ENCODE measurements at regions not wholly inside any gene's neighbourhood (a gene's known extent, or its start where the extent isn't known, plus 50 kb on each side); places are given as distances from the start of the nearest gene placed in this dataset.

GRCh38 chr4:112896609-112897190 lies 152.8 kb upstream of the ANK2 start:
- DNase-seq: no peak

- DNase-seq: no peak
Measured at GRCh38 chr4:112897543-112897942, 151.9 kb upstream of the ANK2 start.

GRCh38 chr4:112898357-112899141 lies 150.9 kb upstream of the ANK2 start:
- DNase-seq: no peak

GRCh38 chr4:112900416-112900815 lies 149.0 kb upstream of the ANK2 start:
- no peak for DNase-seq

- no peak for DNase-seq
Measured at GRCh38 chr4:112901962-112902411, 147.5 kb upstream of the ANK2 start.

GRCh38 chr4:112905728-112906127 lies 143.7 kb upstream of the ANK2 start:
- DNase-seq: no peak

GRCh38 chr4:112908511-112908910 lies 140.9 kb upstream of the ANK2 start:
- no peak for DNase-seq

GRCh38 chr4:112910109-112910736 lies 139.2 kb upstream of the ANK2 start:
- no peak for DNase-seq

- no peak for DNase-seq
Measured at GRCh38 chr4:112916868-112917267, 132.6 kb upstream of the ANK2 start.

- no peak for DNase-seq
Measured at GRCh38 chr4:112923516-112923915, 125.9 kb upstream of the ANK2 start.

- no peak for DNase-seq
Measured at GRCh38 chr4:112926819-112927218, 122.6 kb upstream of the ANK2 start.

- no peak for DNase-seq
Measured at GRCh38 chr4:112927544-112927943, 121.9 kb upstream of the ANK2 start.

GRCh38 chr4:112931001-112931400 lies 118.5 kb upstream of the ANK2 start:
- DNase-seq: no peak

- no peak for DNase-seq
Measured at GRCh38 chr4:112933790-112934189, 115.7 kb upstream of the ANK2 start.

GRCh38 chr4:112938461-112939058 lies 110.9 kb upstream of the ANK2 start:
- no peak for DNase-seq

GRCh38 chr4:112939901-112940300 lies 109.6 kb upstream of the ANK2 start:
- no peak for DNase-seq

GRCh38 chr4:112940336-112940735 lies 109.1 kb upstream of the ANK2 start:
- DNase-seq: no peak

GRCh38 chr4:112942077-112942476 lies 107.4 kb upstream of the ANK2 start:
- DNase-seq: no peak

GRCh38 chr4:112942997-112943396 lies 106.5 kb upstream of the ANK2 start:
- no peak for DNase-seq

- DNase-seq: no peak
Measured at GRCh38 chr4:112944006-112944405, 105.4 kb upstream of the ANK2 start.

GRCh38 chr4:112946127-112946526 lies 103.3 kb upstream of the ANK2 start:
- no peak for DNase-seq

- no peak for DNase-seq
Measured at GRCh38 chr4:112947616-112948015, 101.8 kb upstream of the ANK2 start.

GRCh38 chr4:112951362-112952312 lies 97.8 kb upstream of the ANK2 start:
- no peak for DNase-seq

Measured in SHP77 (cell line).